ENCODE measurements at regions not wholly inside any gene's neighbourhood (a gene's known extent, or its start where the extent isn't known, plus 50 kb on each side); places are given as distances from the start of the nearest gene placed in this dataset.

GRCh38 chr14:105897725-105898113 is 371.3 kb downstream of the TMEM121 start:
- TF ChIP-seq CTCF (IDR thresholded peaks at IDR 0.05; ENCODE audit: low read depth, low read length), result no peak
- no peak overlapping the region for H3K4me3 ChIP-seq (ENCODE audit: low read depth, low read length)

- no peak for TF ChIP-seq CTCF (IDR thresholded peaks at IDR 0.05; ENCODE audit: low read depth, low read length)
Observed at GRCh38 chr14:105898482-105899010, 372.2 kb downstream of the TMEM121 start.

GRCh38 chr14:105899071-105899641 is 372.8 kb downstream of the TMEM121 start:
- H3K4me3 ChIP-seq (ENCODE audit: low read depth, low read length), result no peak overlapping the region
- no peak for TF ChIP-seq CTCF (IDR thresholded peaks at IDR 0.05; ENCODE audit: low read depth, low read length)

More at GRCh38 chr14:105898482-105899010, 372.2 kb downstream of the TMEM121 start:
- H3K4me3 ChIP-seq (ENCODE audit: low read depth, low read length), result no peak overlapping the region

- H3K4me3 ChIP-seq (ENCODE audit: low read depth, low read length), result no peak overlapping the region
- no peak for TF ChIP-seq CTCF (IDR thresholded peaks at IDR 0.05; ENCODE audit: low read depth, low read length)
Observed at GRCh38 chr14:105899657-105900397, 373.4 kb downstream of the TMEM121 start.

- TF ChIP-seq CTCF (IDR thresholded peaks at IDR 0.05; ENCODE audit: low read depth, low read length), result no peak
- H3K4me3 ChIP-seq (ENCODE audit: low read depth, low read length), result no peak overlapping the region
Observed at GRCh38 chr14:105900398-105901160, 374.2 kb downstream of the TMEM121 start.

- no peak for TF ChIP-seq CTCF (IDR thresholded peaks at IDR 0.05; ENCODE audit: low read depth, low read length)
- H3K4me3 ChIP-seq (ENCODE audit: low read depth, low read length), result no peak overlapping the region
Observed at GRCh38 chr14:105901226-105901625, 374.8 kb downstream of the TMEM121 start.
